ENCODE measurements at regions not wholly inside any gene's neighbourhood (a gene's known extent, or its start where the extent isn't known, plus 50 kb on each side); places are given as distances from the start of the nearest gene placed in this dataset.

GRCh38 chr4:138939960-138940359, 75.6 kb upstream of the NOCT start:
- TF ChIP-seq CTCF (IDR thresholded peaks at IDR 0.05) = no peak
- TF ChIP-seq POLR2A (IDR thresholded peaks at IDR 0.05) = no peak
